ENCODE measurements at regions not wholly inside any gene's neighbourhood (a gene's known extent, or its start where the extent isn't known, plus 50 kb on each side); places are given as distances from the start of the nearest gene placed in this dataset.

DNA sequence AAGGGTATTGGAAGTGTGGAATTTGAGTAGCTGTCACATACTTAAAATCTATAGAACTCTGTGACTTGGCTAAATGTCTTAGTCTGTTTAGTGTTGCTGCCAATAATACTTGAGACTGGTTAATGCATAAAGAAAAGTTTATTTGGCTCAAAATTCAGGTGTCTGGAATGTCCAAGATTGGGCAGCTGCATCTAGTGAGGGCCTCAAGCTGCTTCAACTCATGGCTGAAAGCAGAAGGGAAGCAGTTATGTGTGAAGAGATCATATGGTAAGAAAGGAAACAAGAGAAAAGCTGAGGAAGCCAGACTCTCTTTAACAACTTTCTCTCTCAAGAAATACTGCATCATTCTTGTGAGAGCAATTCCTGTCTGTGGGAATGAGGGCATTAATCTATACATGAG, 1043.3 kb upstream of the CDH6 start:
- Histone ChIP-seq H3K9ac (replicated peaks in 1 of 4; ENCODE audit: extremely low read depth in 1 of 4, low read depth in 3 of 4, low read length in 3 of 4) (no peak overlapping the region), H2BK20ac (ENCODE audit: low read length) (no peak overlapping the region), H3K4ac (replicated peaks; ENCODE audit: insufficient read length, low read depth, low read length) (no peak overlapping the region), H4K91ac (replicated peaks; ENCODE audit: insufficient read length, low read length) (no peak overlapping the region), H4K20me1 (replicated peaks in 1 of 2; ENCODE audit: control insufficient read depth in 1 of 2, insufficient read depth in 2 of 2, low read length in 2 of 2) (no peaks in the 10 kb centered on the region), H3K79me2 (ENCODE audit: control insufficient read depth in 1 of 2, insufficient read depth in 2 of 2, low read length in 2 of 2) (no peaks in the 10 kb centered on the region), H2BK120ac (replicated peaks; ENCODE audit: low read depth, low read length) (no peak overlapping the region), H3K56ac (replicated peaks; ENCODE audit: insufficient read length, low read depth, low read length) (no peak overlapping the region), H2AFZ (ENCODE audit: low read length) (no peak overlapping the region), H3K27ac (ENCODE audit: low read depth, low read length) (no peak overlapping the region), H3K14ac (ENCODE audit: insufficient read length) (no peak overlapping the region), H3K4me3 (ENCODE audit: extremely low read depth in 1 of 4, insufficient read depth in 2 of 4, low read depth in 3 of 4, low read length in 4 of 4) (no peak overlapping the region), H4K8ac (ENCODE audit: extremely low read depth, insufficient read depth, low read length) (no peak overlapping the region), H3K4me2 (ENCODE audit: insufficient read depth in 1 of 2, low read depth in 2 of 2, low read length in 2 of 2) (no peak overlapping the region), H3K27me3 (replicated peaks in 1 of 4; ENCODE audit: control insufficient read depth in 3 of 4, extremely low read depth in 1 of 4, insufficient read depth in 3 of 4, low read length in 3 of 4) (no peaks in the 10 kb centered on the region), H3K9me3 (ENCODE audit: insufficient read depth in 2 of 2, low read depth in 1 of 2, low read length in 1 of 2) (peaks cover 0 to 6% of the 10 kb centered on the region in 2 experiments; a peak in 2 of 4 replicates), H2AK5ac (ENCODE audit: low read depth, low read length) (no peak overlapping the region), H2BK15ac (ENCODE audit: low read length) (no peak overlapping the region), H2BK5ac (ENCODE audit: low read depth, low read length) (no peak overlapping the region), H3K23me2 (ENCODE audit: low read depth, low read length) (no peaks in the 10 kb centered on the region), H3K4me1 (replicated peaks in 1 of 4; ENCODE audit: control insufficient read depth in 3 of 4, insufficient read depth in 4 of 4, low read length in 3 of 4) (no peaks in the 10 kb centered on the region), H3K36me3 (ENCODE audit: control insufficient read depth in 2 of 4, insufficient read depth in 4 of 4, low read length in 3 of 4) (no peaks in the 10 kb centered on the region), H4K5ac (ENCODE audit: insufficient read length, low read depth, low read length) (no peak overlapping the region), H3K23ac (ENCODE audit: insufficient read length) (no peak overlapping the region), H3K79me1 (ENCODE audit: low read depth, low read length) (no peaks in the 10 kb centered on the region), H2BK12ac (ENCODE audit: low read depth, low read length) (no peak overlapping the region), H3K18ac (ENCODE audit: extremely low read depth, low read length) (no peak overlapping the region)
- TF ChIP-seq GABPA (IDR thresholded peaks at IDR 0.05; ENCODE audit: borderline replicate concordance, insufficient read depth, low read length) (no peak), FOSL1 (IDR thresholded peaks at IDR 0.05; ENCODE audit: insufficient read depth, low read depth, low read length) (no peak), BCL11A (IDR thresholded peaks at IDR 0.05; ENCODE audit: low read depth in 2 of 2, low read length in 2 of 2) (no peak), RBBP5 (IDR thresholded peaks at IDR 0.05; ENCODE audit: borderline replicate concordance, low read depth, low read length) (no peak), MAFK (IDR thresholded peaks at IDR 0.05; ENCODE audit: low read depth, low read length) (no peak), SAP30 (IDR thresholded peaks at IDR 0.05; ENCODE audit: insufficient read depth, insufficient replicate concordance, low read length) (no peak), EGR1 (IDR thresholded peaks at IDR 0.05; ENCODE audit: borderline replicate concordance, low read depth, low read length) (no peak), POU5F1 (IDR thresholded peaks at IDR 0.05; ENCODE audit: low read depth, low read length) (no peak), TAF7 (optimal IDR thresholded peaks at IDR 0.05; ENCODE audit: borderline replicate concordance, low read depth, low read length) (no peak), BRCA1 (IDR thresholded peaks at IDR 0.05; ENCODE audit: low read depth, low read length) (no peak), JUND (IDR thresholded peaks at IDR 0.05; ENCODE audit: low read length) (no peak)
- TF ChIP-seq, protein P1, sequence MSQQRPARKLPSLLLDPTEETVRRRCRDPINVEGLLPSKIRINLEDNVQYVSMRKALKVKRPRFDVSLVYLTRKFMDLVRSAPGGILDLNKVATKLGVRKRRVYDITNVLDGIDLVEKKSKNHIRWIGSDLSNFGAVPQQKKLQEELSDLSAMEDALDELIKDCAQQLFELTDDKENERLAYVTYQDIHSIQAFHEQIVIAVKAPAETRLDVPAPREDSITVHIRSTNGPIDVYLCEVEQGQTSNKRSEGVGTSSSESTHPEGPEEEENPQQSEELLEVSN (IDR thresholded peaks at IDR 0.05), result no peak
- DNase-seq (ENCODE audit: low read depth in 1 of 2, low spot score in 2 of 2) (no peak), FAIRE-seq (no peak)
- CTCF ChIA-PET (ENCODE audit: partially characterized antibody), result interaction anchor here (0.6 kb wide), 1 partner anchor 1287 kb away, joined by 3 read pairs; no protein-coding TSS in a partner anchor
- POLR2A ChIA-PET (ENCODE audit: partially characterized antibody), result no interaction called here

Data from H1 (cell line).